ENCODE measurements at regions not wholly inside any gene's neighbourhood (a gene's known extent, or its start where the extent isn't known, plus 50 kb on each side); places are given as distances from the start of the nearest gene placed in this dataset.
"Not testable (repeated sequence)": the region's sequence is repeated elsewhere in the genome, so short reads cannot be mapped to it uniquely, and the experiment has no call there.

GRCh38 chr19:28577233-28577632, 635.7 kb downstream of the UQCRFS1 start:
- Histone ChIP-seq H3K9ac (ENCODE audit: low read length in 5 of 5) (no peak overlapping the region), H3K4me3 (ENCODE audit: low read depth in 1 of 5, low read length in 5 of 5) (no peak overlapping the region), H3K4me1 (ENCODE audit: control insufficient read depth in 5 of 5, insufficient read depth in 5 of 5, low read length in 5 of 5) (peaks cover 0 to 4% (median 0%) of the 10 kb centered on the region in 5 donors), H3K9me3 (ENCODE audit: control insufficient read depth in 5 of 5, low read length in 5 of 5) (no peaks in the 10 kb centered on the region), H3K27me3 (ENCODE audit: control insufficient read depth in 5 of 5, insufficient read depth in 4 of 5, low read length in 5 of 5) (peaks cover 0 to 2% (median 0%) of the 10 kb centered on the region in 5 donors), H3K27ac (ENCODE audit: low read depth, low read length) (no peak overlapping the region), H3K36me3 (ENCODE audit: control insufficient read depth in 5 of 5, insufficient read depth in 5 of 5, low read length in 5 of 5) (no peaks in the 10 kb centered on the region)

GRCh38 chr19:28575816-28576215, 637.1 kb downstream of the UQCRFS1 start:
- Histone ChIP-seq H3K4me1 (ENCODE audit: control insufficient read depth in 5 of 5, insufficient read depth in 5 of 5, low read length in 5 of 5) (peaks cover 0 to 4% (median 0%) of the 10 kb centered on the region in 5 donors), H3K9ac (ENCODE audit: low read length in 5 of 5) (no peak overlapping the region), H3K36me3 (ENCODE audit: control insufficient read depth in 5 of 5, insufficient read depth in 5 of 5, low read length in 5 of 5) (no peaks in the 10 kb centered on the region), H3K9me3 (ENCODE audit: control insufficient read depth in 5 of 5, low read length in 5 of 5) (no peaks in the 10 kb centered on the region), H3K27me3 (ENCODE audit: control insufficient read depth in 5 of 5, insufficient read depth in 4 of 5, low read length in 5 of 5) (peaks cover 0 to 2% (median 0%) of the 10 kb centered on the region in 5 donors), H3K27ac (ENCODE audit: low read depth, low read length) (no peak overlapping the region), H3K4me3 (ENCODE audit: low read depth in 1 of 5, low read length in 5 of 5) (no peak overlapping the region)

- not testable (repeated sequence) for H3K9ac ChIP-seq (ENCODE audit: low read length in 5 of 5); H3K4me1 ChIP-seq (ENCODE audit: control insufficient read depth in 5 of 5, insufficient read depth in 5 of 5, low read length in 5 of 5); H3K36me3 ChIP-seq (ENCODE audit: control insufficient read depth in 5 of 5, insufficient read depth in 5 of 5, low read length in 5 of 5); H3K9me3 ChIP-seq (ENCODE audit: control insufficient read depth in 5 of 5, low read length in 5 of 5); H3K4me3 ChIP-seq (ENCODE audit: low read depth in 1 of 5, low read length in 5 of 5); H3K27me3 ChIP-seq (ENCODE audit: control insufficient read depth in 5 of 5, insufficient read depth in 4 of 5, low read length in 5 of 5); H3K27ac ChIP-seq (ENCODE audit: low read depth, low read length)
Observed at GRCh38 chr19:28575312-28575711, 637.6 kb downstream of the UQCRFS1 start.

- Histone ChIP-seq H3K27me3 (ENCODE audit: control insufficient read depth in 5 of 5, insufficient read depth in 4 of 5, low read length in 5 of 5) (peaks cover 0 to 2% (median 0%) of the 10 kb centered on the region in 5 donors), H3K36me3 (ENCODE audit: control insufficient read depth in 5 of 5, insufficient read depth in 5 of 5, low read length in 5 of 5) (no peaks in the 10 kb centered on the region), H3K4me3 (ENCODE audit: low read depth in 1 of 5, low read length in 5 of 5) (no peak overlapping the region), H3K9ac (ENCODE audit: low read length in 5 of 5) (no peak overlapping the region), H3K27ac (ENCODE audit: low read depth, low read length) (no peak overlapping the region), H3K4me1 (ENCODE audit: control insufficient read depth in 5 of 5, insufficient read depth in 5 of 5, low read length in 5 of 5) (peaks cover 0 to 4% (median 0%) of the 10 kb centered on the region in 5 donors), H3K9me3 (ENCODE audit: control insufficient read depth in 5 of 5, low read length in 5 of 5) (no peaks in the 10 kb centered on the region)
Observed at GRCh38 chr19:28574212-28574611, 638.7 kb downstream of the UQCRFS1 start.

GRCh38 chr19:28569132-28570131, 643.5 kb downstream of the UQCRFS1 start:
- no peaks in the 10 kb centered on the region for H3K9me3 ChIP-seq (ENCODE audit: control insufficient read depth in 5 of 5, low read length in 5 of 5)
- no peak overlapping the region for H3K9ac ChIP-seq (ENCODE audit: low read length in 5 of 5)
- no peaks in the 10 kb centered on the region for H3K4me1 ChIP-seq (ENCODE audit: control insufficient read depth in 5 of 5, insufficient read depth in 5 of 5, low read length in 5 of 5)
- H3K27me3 ChIP-seq (ENCODE audit: control insufficient read depth in 5 of 5, insufficient read depth in 4 of 5, low read length in 5 of 5): peaks cover 0 to 2% (median under 1%) of the 10 kb centered on the region in 5 donors
- H3K4me3 ChIP-seq (ENCODE audit: low read depth in 1 of 5, low read length in 5 of 5): no peak overlapping the region
- no peak overlapping the region for H3K27ac ChIP-seq (ENCODE audit: low read depth, low read length)
- H3K36me3 ChIP-seq (ENCODE audit: control insufficient read depth in 5 of 5, insufficient read depth in 5 of 5, low read length in 5 of 5): no peaks in the 10 kb centered on the region

GRCh38 chr19:28567834-28568233, 645.1 kb downstream of the UQCRFS1 start:
- Histone ChIP-seq H3K9ac (ENCODE audit: low read length in 5 of 5) (no peak overlapping the region), H3K36me3 (ENCODE audit: control insufficient read depth in 5 of 5, insufficient read depth in 5 of 5, low read length in 5 of 5) (no peaks in the 10 kb centered on the region), H3K27ac (ENCODE audit: low read depth, low read length) (no peak overlapping the region), H3K4me3 (ENCODE audit: low read depth in 1 of 5, low read length in 5 of 5) (no peak overlapping the region), H3K4me1 (ENCODE audit: control insufficient read depth in 5 of 5, insufficient read depth in 5 of 5, low read length in 5 of 5) (no peaks in the 10 kb centered on the region), H3K27me3 (ENCODE audit: control insufficient read depth in 5 of 5, insufficient read depth in 4 of 5, low read length in 5 of 5) (peaks cover 0 to 7% (median 2%) of the 10 kb centered on the region in 5 donors), H3K9me3 (ENCODE audit: control insufficient read depth in 5 of 5, low read length in 5 of 5) (peaks cover 0 to 5% (median 0%) of the 10 kb centered on the region in 5 donors)

GRCh38 chr19:28563964-28564921, 648.7 kb downstream of the UQCRFS1 start:
- Histone ChIP-seq H3K27ac (ENCODE audit: low read depth, low read length) (no peak overlapping the region), H3K27me3 (ENCODE audit: control insufficient read depth in 5 of 5, insufficient read depth in 4 of 5, low read length in 5 of 5) (peaks cover 0 to 7% (median 2%) of the 10 kb centered on the region in 5 donors), H3K9me3 (ENCODE audit: control insufficient read depth in 5 of 5, low read length in 5 of 5) (peaks cover 0 to 7% (median 0%) of the 10 kb centered on the region in 5 donors), H3K4me3 (ENCODE audit: low read depth in 1 of 5, low read length in 5 of 5) (no peak overlapping the region), H3K9ac (ENCODE audit: low read length in 5 of 5) (no peak overlapping the region), H3K4me1 (ENCODE audit: control insufficient read depth in 5 of 5, insufficient read depth in 5 of 5, low read length in 5 of 5) (no peaks in the 10 kb centered on the region), H3K36me3 (ENCODE audit: control insufficient read depth in 5 of 5, insufficient read depth in 5 of 5, low read length in 5 of 5) (no peaks in the 10 kb centered on the region)

GRCh38 chr19:28560786-28561185, 652.2 kb downstream of the UQCRFS1 start:
- H3K9ac ChIP-seq (ENCODE audit: low read length in 5 of 5): no peak overlapping the region
- H3K4me1 ChIP-seq (ENCODE audit: control insufficient read depth in 5 of 5, insufficient read depth in 5 of 5, low read length in 5 of 5): no peaks in the 10 kb centered on the region
- H3K27ac ChIP-seq (ENCODE audit: low read depth, low read length): no peak overlapping the region
- H3K36me3 ChIP-seq (ENCODE audit: control insufficient read depth in 5 of 5, insufficient read depth in 5 of 5, low read length in 5 of 5): no peaks in the 10 kb centered on the region
- peaks cover 0 to 7% (median 0%) of the 10 kb centered on the region in 5 donors for H3K27me3 ChIP-seq (ENCODE audit: control insufficient read depth in 5 of 5, insufficient read depth in 4 of 5, low read length in 5 of 5)
- H3K9me3 ChIP-seq (ENCODE audit: control insufficient read depth in 5 of 5, low read length in 5 of 5): peaks cover 0 to 7% (median 0%) of the 10 kb centered on the region in 5 donors
- H3K4me3 ChIP-seq (ENCODE audit: low read depth in 1 of 5, low read length in 5 of 5): no peak overlapping the region

GRCh38 chr19:28558783-28559182, 654.2 kb downstream of the UQCRFS1 start:
- Histone ChIP-seq H3K4me1 (ENCODE audit: control insufficient read depth in 5 of 5, insufficient read depth in 5 of 5, low read length in 5 of 5) (no peaks in the 10 kb centered on the region), H3K27me3 (ENCODE audit: control insufficient read depth in 5 of 5, insufficient read depth in 4 of 5, low read length in 5 of 5) (peaks cover 0 to 4% (median 3%) of the 10 kb centered on the region in 5 donors), H3K9ac (ENCODE audit: low read length in 5 of 5) (no peak overlapping the region), H3K36me3 (ENCODE audit: control insufficient read depth in 5 of 5, insufficient read depth in 5 of 5, low read length in 5 of 5) (no peaks in the 10 kb centered on the region), H3K4me3 (ENCODE audit: low read depth in 1 of 5, low read length in 5 of 5) (no peak overlapping the region), H3K9me3 (ENCODE audit: control insufficient read depth in 5 of 5, low read length in 5 of 5) (peaks cover 0 to 6% (median 0%) of the 10 kb centered on the region in 5 donors), H3K27ac (ENCODE audit: low read depth, low read length) (no peak overlapping the region)
